Retinal pigment epithelial cell (primary cell): ENCODE measurements at regions not wholly inside any gene's neighbourhood (a gene's known extent, or its start where the extent isn't known, plus 50 kb on each side); places are given as distances from the start of the nearest gene placed in this dataset.

Experiments
- DNase-seq: peaks from one replicate; pipeline ENCODE4 v3.0.0-alpha.2; 2010; ENCODE audit warnings: low read depth
- H3K4me3 ChIP-seq: 2 replicates; pipeline ENCODE4 v1.5.1; 2011; ENCODE audit warnings: mild to moderate bottlenecking, low read length, control low read depth, moderate library complexity
- CTCF ChIP-seq: conservative IDR thresholded peaks from 2 replicates; pipeline ENCODE4 v1.5.1; 2011; ENCODE audit warnings: low read depth, low read length, control low read depth, inconsistent platforms

- no peak for TF ChIP-seq CTCF
- H3K4me3 ChIP-seq = no peak overlapping the region
Observed at GRCh38 chr12:64997858-64998257, 123.2 kb downstream of the WIF1 start.

GRCh38 chr12:64998371-64999147, 122.5 kb downstream of the WIF1 start:
- TF ChIP-seq CTCF = no peak
- no peak overlapping the region for H3K4me3 ChIP-seq
- DNase-seq = no peak

More at GRCh38 chr12:64997858-64998257, 123.2 kb downstream of the WIF1 start:
- DNase-seq = no peak

GRCh38 chr12:64999148-64999425, 122.0 kb downstream of the WIF1 start:
- no peak overlapping the region for H3K4me3 ChIP-seq
- no peak for TF ChIP-seq CTCF
- DNase-seq = no peak
